CD4-positive, alpha-beta T cell treated with Interleukin-4 for 4 hours (primary cell): ENCODE measurements at regions not wholly inside any gene's neighbourhood (a gene's known extent, or its start where the extent isn't known, plus 50 kb on each side); places are given as distances from the start of the nearest gene placed in this dataset.

Experiments used
- DNase-seq: peaks from one replicate; pipeline ENCODE4 v3.0.0-alpha.2; 2020

GRCh38 chr13:75038393-75039113 lies 443.4 kb downstream of the TBC1D4 start:
- DNase-seq: no peak

- DNase-seq: no peak
Measured at GRCh38 chr13:75025956-75026355, 456.0 kb downstream of the TBC1D4 start.

DNA sequence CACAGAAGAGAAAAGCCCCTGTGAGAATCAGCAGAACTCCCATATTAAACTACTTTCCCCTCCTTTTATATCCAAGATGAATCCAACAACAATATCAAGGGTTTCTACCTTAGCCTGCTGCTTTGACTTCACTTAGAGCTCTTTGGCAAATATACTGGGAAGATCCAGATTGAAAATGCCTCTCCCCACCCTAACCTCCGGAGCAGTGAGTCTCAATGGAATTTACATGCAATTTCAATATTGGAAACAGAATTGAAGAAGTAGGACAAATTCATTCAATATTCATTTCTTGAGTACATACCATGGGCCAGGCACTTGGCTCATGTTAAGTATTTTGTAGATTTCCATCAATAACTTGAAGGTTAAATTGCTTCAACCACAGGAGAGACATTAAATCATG lies 457.4 kb downstream of the TBC1D4 start:
- DNase-seq: no peak

- DNase-seq: no peak
Measured at GRCh38 chr13:75023609-75024008, 458.4 kb downstream of the TBC1D4 start.

- no peak for DNase-seq
Measured at GRCh38 chr13:75021151-75021550, 460.8 kb downstream of the TBC1D4 start.

- DNase-seq: no peak
Measured at GRCh38 chr13:75016225-75016624, 465.7 kb downstream of the TBC1D4 start.

- no peak for DNase-seq
Measured at GRCh38 chr13:75013818-75014217, 468.2 kb downstream of the TBC1D4 start.

GRCh38 chr13:75010941-75011340 lies 471.0 kb downstream of the TBC1D4 start:
- DNase-seq: no peak

DNA sequence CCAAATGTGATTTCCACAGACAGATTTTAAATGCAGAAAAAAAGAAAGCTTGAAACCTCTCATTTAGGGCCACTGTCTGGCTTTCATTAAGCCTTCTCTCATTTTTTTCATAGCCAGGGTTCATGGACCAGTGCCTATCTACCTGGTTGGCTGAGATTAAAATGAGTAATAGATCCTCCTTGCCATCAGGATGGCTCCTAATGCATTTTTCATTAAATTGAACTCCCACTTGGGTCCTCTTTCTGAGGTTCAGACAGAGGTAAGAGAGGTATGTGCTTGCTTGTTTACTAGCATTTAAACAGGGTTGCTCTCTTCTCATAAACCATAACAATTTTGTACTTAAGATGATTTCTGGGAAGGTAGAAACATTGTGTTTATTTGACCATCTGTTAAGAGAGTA lies 473.0 kb downstream of the TBC1D4 start:
- DNase-seq: no peak

GRCh38 chr13:74990992-74991391 lies 491.0 kb downstream of the TBC1D4 start:
- DNase-seq: no peak

- DNase-seq: no peak
Measured at GRCh38 chr13:74987124-74987690, 494.8 kb downstream of the TBC1D4 start.

DNA sequence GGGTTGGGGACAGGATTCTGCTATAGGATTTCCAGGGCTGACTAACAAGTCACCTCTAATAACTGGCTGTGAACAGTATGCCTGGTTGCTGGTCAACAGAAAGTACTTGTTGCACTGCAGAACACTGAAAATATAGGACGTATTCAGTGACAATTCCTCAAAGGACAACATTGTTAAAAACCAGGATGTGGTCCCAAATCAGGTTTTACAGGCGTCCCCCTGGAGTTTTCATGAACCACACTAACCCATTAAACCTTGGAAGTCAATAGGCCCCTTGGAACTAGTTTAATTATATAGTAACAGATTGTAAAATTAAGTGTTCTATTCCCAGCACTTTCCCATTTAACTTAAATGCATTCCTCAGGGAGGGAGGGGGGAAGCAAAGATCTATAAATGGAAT lies 495.4 kb downstream of the TBC1D4 start:
- no peak for DNase-seq

- DNase-seq: no peak
Measured at GRCh38 chr13:74979703-74980102, 502.3 kb downstream of the TBC1D4 start.

- no peak for DNase-seq
Measured at GRCh38 chr13:74978591-74978990, 503.4 kb downstream of the TBC1D4 start.

- DNase-seq: no peak
Measured at GRCh38 chr13:74977498-74977897, 504.5 kb downstream of the TBC1D4 start.

- DNase-seq: no peak
Measured at GRCh38 chr13:74975111-74975510, 506.9 kb downstream of the TBC1D4 start.

- no peak for DNase-seq
Measured at GRCh38 chr13:74973935-74974879, 507.8 kb downstream of the TBC1D4 start.

- DNase-seq: no peak
Measured at GRCh38 chr13:74969419-74969818, 512.5 kb downstream of the TBC1D4 start.

- no peak for DNase-seq
Measured at GRCh38 chr13:74966814-74967424, 515.0 kb downstream of the TBC1D4 start.

DNA sequence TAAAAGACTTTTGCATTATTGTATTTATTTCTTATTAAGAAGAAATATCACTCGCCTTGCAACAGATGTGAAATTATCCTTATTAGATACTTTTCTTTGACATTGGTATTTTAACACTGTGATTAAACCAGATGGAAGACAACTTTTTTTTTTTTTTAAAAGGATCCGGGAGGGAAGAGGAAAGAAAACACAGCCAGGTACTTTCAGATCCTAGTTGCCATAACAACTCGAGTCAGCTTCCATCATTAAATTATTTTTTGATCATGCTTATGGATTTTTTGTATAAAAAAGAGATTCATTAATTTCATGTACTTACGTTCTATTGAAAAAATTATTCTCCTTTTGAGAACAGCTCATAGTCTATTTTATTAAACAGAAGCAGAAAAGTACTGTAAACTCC lies 515.7 kb downstream of the TBC1D4 start:
- no peak for DNase-seq

GRCh38 chr13:74945637-74946036 lies 536.3 kb downstream of the TBC1D4 start:
- DNase-seq: no peak

DNA sequence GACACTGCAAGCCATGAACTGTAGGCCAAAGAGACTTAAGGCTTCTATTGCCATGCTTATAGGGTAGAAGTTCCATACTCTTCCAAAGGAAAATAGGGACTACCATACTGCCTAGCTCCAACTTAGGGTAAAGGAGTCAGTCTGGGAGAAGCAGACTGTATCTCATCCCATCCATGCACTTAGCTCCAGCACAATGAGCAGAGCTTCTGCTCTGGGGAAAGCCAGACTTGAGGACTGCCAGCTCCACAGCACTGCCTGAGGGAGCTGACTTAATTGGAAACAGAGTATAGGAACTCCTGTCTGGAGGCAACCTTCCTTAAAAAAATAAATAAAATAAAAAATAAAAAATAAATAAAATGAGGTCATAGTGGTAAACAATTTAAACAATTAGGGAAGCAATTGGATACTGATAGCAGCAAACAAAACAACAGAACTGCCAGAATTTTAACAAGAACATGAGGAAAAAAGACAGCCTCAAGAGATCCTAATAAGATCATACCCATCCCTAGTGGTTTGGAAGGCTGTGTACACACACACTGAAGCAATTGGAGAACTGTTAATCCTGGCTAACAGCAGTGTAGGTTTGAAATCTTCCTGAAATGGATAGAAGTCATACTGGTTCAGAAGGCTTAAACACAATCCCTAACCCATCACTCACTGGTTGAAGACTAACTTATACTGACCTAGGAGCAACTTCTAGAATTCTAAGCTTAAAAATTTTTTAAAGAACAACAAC lies 550.1 kb downstream of the TBC1D4 start:
- no peak for DNase-seq
